MM.1S (cell line): ENCODE measurements at regions not wholly inside any gene's neighbourhood (a gene's known extent, or its start where the extent isn't known, plus 50 kb on each side); places are given as distances from the start of the nearest gene placed in this dataset.

Experiments
- DNase-seq: peaks from one replicate; pipeline ENCODE4 v3.0.0-alpha.2; 2015
- H2AFZ ChIP-seq: fragments of 300-600 bp; sonication (generic); 2 replicates; pipeline ENCODE4 v1.6.0; 2016; ENCODE audit warnings: antibody characterized with exemption, low read length
- H3F3A ChIP-seq: fragments of 300-600 bp; sonication (generic); 2 replicates; pipeline ENCODE4 v1.6.1; 2016; ENCODE audit warnings: mild to moderate bottlenecking, antibody characterized with exemption, low read length, moderate library complexity, mixed read lengths; ENCODE audit not compliant: insufficient read depth
- H3K27ac ChIP-seq: fragments of 300-600 bp; sonication (generic); 2 replicates; pipeline ENCODE4 v1.5.1; 2016; ENCODE audit warnings: mild to moderate bottlenecking, low read length
- H3K27me3 ChIP-seq: fragments of 300-600 bp; sonication (generic); replicated peaks from 2 replicates; pipeline ENCODE4 v1.6.0; 2016; ENCODE audit warnings: low read length; ENCODE audit not compliant: insufficient read depth
- H3K36me3 ChIP-seq: fragments of 300-600 bp; sonication (generic); replicated peaks from 2 replicates; pipeline ENCODE4 v1.6.1; 2016; ENCODE audit warnings: mild to moderate bottlenecking, low read length, mixed read lengths; ENCODE audit not compliant: insufficient read depth
- H3K4me1 ChIP-seq: fragments of 300-600 bp; sonication (generic); 2 replicates; pipeline ENCODE4 v1.6.1; 2016; ENCODE audit warnings: low read length, mixed read lengths
- H3K4me2 ChIP-seq: fragments of 300-600 bp; sonication (generic); 2 replicates; pipeline ENCODE4 v1.6.0; 2016; ENCODE audit warnings: low read depth, low read length
- H3K4me3 ChIP-seq: fragments of 300-600 bp; sonication (generic); 2 replicates; pipeline ENCODE4 v1.5.1; 2016; ENCODE audit warnings: low read length, mixed read lengths
- H3K79me2 ChIP-seq: fragments of 300-600 bp; sonication (generic); 2 replicates; pipeline ENCODE4 v1.6.1; 2016; ENCODE audit warnings: mixed run types, low read length, mixed read lengths
- H3K9ac ChIP-seq: fragments of 300-600 bp; sonication (generic); 2 replicates; pipeline ENCODE4 v1.6.1; 2016; ENCODE audit warnings: low read length, mixed read lengths
- H3K9me2 ChIP-seq: fragments of 300-600 bp; sonication (generic); replicated peaks from 2 replicates; pipeline ENCODE4 v1.6.1; 2016; ENCODE audit warnings: mild to moderate bottlenecking, low read length, mixed read lengths; ENCODE audit not compliant: insufficient read depth
- H3K9me3 ChIP-seq: fragments of 300-600 bp; sonication (generic); replicated peaks from 2 replicates; pipeline ENCODE4 v1.6.1; 2016; ENCODE audit warnings: mild to moderate bottlenecking, low read length, mixed read lengths; ENCODE audit not compliant: insufficient read depth
- H4K20me1 ChIP-seq: fragments of 300-600 bp; sonication (generic); 2 replicates; pipeline ENCODE4 v1.6.1; 2016; ENCODE audit warnings: mild to moderate bottlenecking, low read length, moderate library complexity, mixed read lengths; ENCODE audit not compliant: insufficient read depth
- CTCF ChIP-seq: fragments of 300-600 bp; sonication (generic); IDR thresholded peaks from 2 replicates; pipeline ENCODE4 v1.5.1; 2016; ENCODE audit warnings: antibody characterized with exemption, low read length, mixed read lengths
- EZH2 ChIP-seq: fragments of 300-600 bp; sonication (generic); optimal IDR thresholded peaks from 2 replicates; pipeline ENCODE3; 2017; ENCODE audit warnings: low read depth, mild to moderate bottlenecking, antibody characterized with exemption, low read length, mixed read lengths
- EZH2phosphoT487 ChIP-seq: fragments of 300-600 bp; sonication (generic); IDR thresholded peaks from 2 replicates; pipeline ENCODE4 v1.6.1; 2018; ENCODE audit warnings: antibody characterized with exemption, low read length

- no peak for DNase-seq
- no peaks in the 10 kb centered on the region for H3K27me3 ChIP-seq
- H4K20me1 ChIP-seq = no peaks in the 10 kb centered on the region
- no peaks in the 10 kb centered on the region for H3F3A ChIP-seq
- H3K9ac ChIP-seq = no peak overlapping the region
- TF ChIP-seq EZH2phosphoT487 = no peak
- no peak for TF ChIP-seq EZH2
- no peak for TF ChIP-seq CTCF
- H3K4me1 ChIP-seq = no peaks in the 10 kb centered on the region
- H3K4me3 ChIP-seq = no peak overlapping the region
- no peaks in the 10 kb centered on the region for H3K79me2 ChIP-seq
- H3K9me2 ChIP-seq = no peaks in the 10 kb centered on the region
- no peaks in the 10 kb centered on the region for H3K36me3 ChIP-seq
- no peak overlapping the region for H3K4me2 ChIP-seq
- H3K9me3 ChIP-seq = no peaks in the 10 kb centered on the region
- H2AFZ ChIP-seq = no peak overlapping the region
- H3K27ac ChIP-seq = no peak overlapping the region
These were observed 555.6 kb downstream of the EPHA4 start for GRCh38 chr2:221016551-221016950.

GRCh38 chr2:221018262-221018661 lies 553.8 kb downstream of the EPHA4 start:
- no peak overlapping the region for H2AFZ ChIP-seq
- no peaks in the 10 kb centered on the region for H4K20me1 ChIP-seq
- no peak overlapping the region for H3K4me3 ChIP-seq
- H3K9me3 ChIP-seq = no peaks in the 10 kb centered on the region
- H3K27me3 ChIP-seq = no peaks in the 10 kb centered on the region
- DNase-seq = no peak
- no peaks in the 10 kb centered on the region for H3K4me1 ChIP-seq
- no peak overlapping the region for H3K27ac ChIP-seq
- H3K9ac ChIP-seq = no peak overlapping the region
- H3F3A ChIP-seq = no peaks in the 10 kb centered on the region
- H3K36me3 ChIP-seq = no peaks in the 10 kb centered on the region
- TF ChIP-seq CTCF = no peak
- H3K9me2 ChIP-seq = no peaks in the 10 kb centered on the region
- no peak overlapping the region for H3K4me2 ChIP-seq
- H3K79me2 ChIP-seq = no peaks in the 10 kb centered on the region

GRCh38 chr2:221019668-221020067 lies 552.4 kb downstream of the EPHA4 start:
- no peaks in the 10 kb centered on the region for H3F3A ChIP-seq
- no peaks in the 10 kb centered on the region for H3K79me2 ChIP-seq
- no peak overlapping the region for H3K9ac ChIP-seq
- H3K27ac ChIP-seq = no peak overlapping the region
- H3K36me3 ChIP-seq = no peaks in the 10 kb centered on the region
- no peaks in the 10 kb centered on the region for H3K9me3 ChIP-seq
- H2AFZ ChIP-seq = no peak overlapping the region
- H3K4me3 ChIP-seq = no peak overlapping the region
- no peaks in the 10 kb centered on the region for H3K9me2 ChIP-seq
- H3K4me1 ChIP-seq = no peaks in the 10 kb centered on the region
- TF ChIP-seq EZH2 (no peak), CTCF (no peak), EZH2phosphoT487 (no peak)
- no peak overlapping the region for H3K4me2 ChIP-seq
- H3K27me3 ChIP-seq = no peaks in the 10 kb centered on the region
- H4K20me1 ChIP-seq = no peaks in the 10 kb centered on the region
- DNase-seq = no peak

- no peaks in the 10 kb centered on the region for H3K9me3 ChIP-seq
- TF ChIP-seq CTCF (no peak), EZH2phosphoT487 (no peak), EZH2 (no peak)
- H3K79me2 ChIP-seq = no peaks in the 10 kb centered on the region
- no peaks in the 10 kb centered on the region for H3K9me2 ChIP-seq
- no peaks in the 10 kb centered on the region for H3F3A ChIP-seq
- no peak for DNase-seq
- H4K20me1 ChIP-seq = no peaks in the 10 kb centered on the region
- no peaks in the 10 kb centered on the region for H3K36me3 ChIP-seq
- no peak overlapping the region for H3K4me3 ChIP-seq
- H2AFZ ChIP-seq = no peak overlapping the region
- no peak overlapping the region for H3K9ac ChIP-seq
- no peak overlapping the region for H3K27ac ChIP-seq
- no peaks in the 10 kb centered on the region for H3K27me3 ChIP-seq
- H3K4me1 ChIP-seq = no peaks in the 10 kb centered on the region
- no peak overlapping the region for H3K4me2 ChIP-seq
These were observed 549.5 kb downstream of the EPHA4 start for GRCh38 chr2:221022554-221022953.
